HG02885 (cell line): ENCODE measurements at regions not wholly inside any gene's neighbourhood (a gene's known extent, or its start where the extent isn't known, plus 50 kb on each side); places are given as distances from the start of the nearest gene placed in this dataset.

Experiments
- ATAC-seq: cut with Tn5 transposase; IDR thresholded peaks from one replicate; pipeline ENCODE4 v1.9.1; 2021; ENCODE audit warnings: mild to moderate bottlenecking; ENCODE audit not compliant: unreplicated experiment, poor library complexity

DNA sequence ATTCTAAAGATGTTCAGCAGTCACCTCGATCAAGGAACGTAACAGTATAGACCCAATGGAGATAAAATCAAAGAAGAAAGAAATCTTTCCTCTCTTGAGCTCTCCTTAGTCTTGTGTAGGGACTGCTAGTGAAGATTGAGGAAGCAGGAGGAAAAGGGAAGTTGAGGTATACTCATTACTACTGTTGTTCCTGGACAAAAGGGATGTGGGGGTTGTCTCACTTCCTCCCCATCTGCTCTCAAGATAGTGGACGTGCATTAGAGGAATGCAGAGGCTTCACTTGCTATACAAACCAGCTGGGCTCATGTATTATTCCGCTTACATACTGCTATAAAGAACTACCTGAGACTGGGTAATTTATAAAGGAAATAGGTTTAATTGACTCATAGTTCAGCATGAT, 208.9 kb upstream of the ARHGEF9 start:
- no peak for ATAC-seq

- no peak for ATAC-seq
Observed at GRCh38 chrX:63985906-63986305, 200.9 kb upstream of the ARHGEF9 start.

DNA sequence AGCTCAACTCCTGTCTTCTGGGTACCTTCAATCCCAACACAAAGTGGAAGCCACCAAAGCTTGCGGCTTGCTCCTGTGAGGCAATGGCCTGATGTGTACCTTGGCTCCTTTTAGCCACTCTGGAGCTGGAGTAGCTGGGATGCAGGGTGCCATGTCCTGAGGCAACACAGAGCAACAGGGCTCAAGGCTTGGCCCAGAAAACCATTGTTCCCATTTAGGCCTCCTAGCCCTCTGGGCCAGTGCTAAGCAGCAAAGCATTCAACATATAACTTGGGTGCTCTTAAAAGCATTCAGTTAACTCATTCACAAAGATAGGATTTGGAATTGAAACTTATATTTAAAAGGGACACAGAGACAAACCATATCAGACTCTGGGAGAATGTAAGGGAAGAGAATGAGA, 194.5 kb upstream of the ARHGEF9 start:
- no peak for ATAC-seq

- no peak for ATAC-seq
Observed at GRCh38 chrX:63967551-63967950, 182.5 kb upstream of the ARHGEF9 start.

- ATAC-seq: no peak
Observed at GRCh38 chrX:63963095-63963784, 178.2 kb upstream of the ARHGEF9 start.

DNA sequence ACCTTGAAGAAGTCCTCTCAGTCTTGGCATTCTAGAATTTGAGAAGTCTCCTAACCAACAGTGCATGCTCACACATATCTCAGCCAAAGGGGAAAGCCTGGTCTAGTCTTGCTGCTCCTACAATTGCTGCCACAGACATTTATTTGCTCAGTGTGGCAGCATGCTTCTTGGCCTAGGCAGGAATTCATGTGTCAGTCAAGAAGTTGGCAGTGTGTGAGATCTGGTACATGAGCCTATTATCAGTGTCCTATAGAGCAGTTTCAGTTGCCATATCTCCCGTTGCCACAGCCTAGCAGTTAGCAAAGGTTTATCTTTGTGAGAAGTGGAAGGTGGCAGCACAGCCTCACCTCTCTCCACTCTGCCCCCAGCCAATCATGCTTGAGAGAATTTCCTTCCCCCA, 176.9 kb upstream of the ARHGEF9 start:
- no peak for ATAC-seq

DNA sequence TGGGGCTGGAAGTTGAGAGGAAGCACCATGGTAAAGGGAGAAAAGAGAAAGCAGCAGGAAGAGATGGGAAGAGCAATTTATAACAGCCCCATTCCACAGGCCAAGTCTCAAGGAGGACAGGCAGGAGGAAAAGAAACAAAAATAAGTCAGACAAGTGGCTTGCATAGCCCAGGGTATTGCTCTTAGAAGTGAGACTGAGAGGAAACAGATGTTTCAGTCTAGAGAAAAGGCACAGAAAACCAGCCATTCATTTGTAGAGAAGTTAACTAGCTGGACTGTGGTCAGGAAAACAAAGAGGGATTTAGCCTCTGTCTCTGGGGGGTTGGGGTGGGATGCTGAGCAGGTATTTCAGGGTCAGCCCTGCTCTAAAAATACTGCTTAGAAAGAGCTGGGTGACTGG, 175.0 kb upstream of the ARHGEF9 start:
- no peak for ATAC-seq

DNA sequence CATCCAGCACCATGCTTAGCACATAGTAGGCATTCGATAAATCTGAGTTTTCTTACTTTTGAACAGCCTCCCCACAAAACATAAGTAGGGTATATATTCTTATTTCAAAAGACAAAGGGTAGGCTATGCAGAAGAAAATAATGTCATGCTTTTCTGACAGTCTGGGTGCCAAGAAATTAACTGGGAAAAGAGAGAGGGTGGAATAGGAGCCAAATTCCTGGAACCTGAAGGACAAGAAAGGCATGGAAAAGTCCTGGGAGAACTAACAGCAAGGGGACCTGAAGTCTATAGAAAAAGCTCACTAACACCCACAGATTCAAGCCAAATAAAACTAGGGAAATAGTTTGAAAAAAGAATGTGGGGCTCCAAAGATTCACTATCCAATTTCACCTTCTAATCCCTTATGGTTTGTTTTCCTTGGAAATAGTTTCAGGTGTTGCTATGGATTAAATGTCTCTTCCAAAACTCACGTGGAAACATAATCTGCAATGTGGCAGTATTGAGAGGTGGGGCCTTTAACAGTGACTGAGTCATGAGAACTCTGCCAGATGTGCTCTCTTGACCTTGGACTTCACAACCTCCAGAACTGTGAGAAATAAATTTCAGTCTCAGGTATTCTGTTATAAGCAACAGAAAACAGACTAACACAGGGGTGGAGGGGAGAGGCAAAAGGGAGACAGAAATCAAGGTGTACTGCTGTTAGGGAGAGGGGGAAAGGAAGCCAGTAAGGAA, 173.3 kb upstream of the ARHGEF9 start:
- ATAC-seq: no peak

DNA sequence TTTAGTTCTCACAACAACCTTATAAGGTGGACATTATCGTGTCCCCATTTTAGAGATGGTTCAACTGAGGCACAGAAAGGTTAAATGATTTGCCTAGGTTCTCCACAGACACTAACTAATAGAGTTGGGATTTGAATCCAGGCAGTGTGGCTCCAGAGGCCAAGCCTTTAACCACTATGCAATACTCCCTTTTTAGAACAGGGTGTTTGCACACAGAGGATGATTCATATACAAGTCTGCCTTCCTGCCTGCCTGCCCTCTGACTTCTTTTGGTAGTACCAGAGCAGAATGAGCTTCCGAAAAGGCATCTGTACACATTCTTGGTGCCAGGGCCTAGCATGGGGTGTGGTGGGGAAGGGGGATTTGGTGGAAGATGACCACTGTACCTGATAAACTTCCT, 150.8 kb upstream of the ARHGEF9 start:
- no peak for ATAC-seq

DNA sequence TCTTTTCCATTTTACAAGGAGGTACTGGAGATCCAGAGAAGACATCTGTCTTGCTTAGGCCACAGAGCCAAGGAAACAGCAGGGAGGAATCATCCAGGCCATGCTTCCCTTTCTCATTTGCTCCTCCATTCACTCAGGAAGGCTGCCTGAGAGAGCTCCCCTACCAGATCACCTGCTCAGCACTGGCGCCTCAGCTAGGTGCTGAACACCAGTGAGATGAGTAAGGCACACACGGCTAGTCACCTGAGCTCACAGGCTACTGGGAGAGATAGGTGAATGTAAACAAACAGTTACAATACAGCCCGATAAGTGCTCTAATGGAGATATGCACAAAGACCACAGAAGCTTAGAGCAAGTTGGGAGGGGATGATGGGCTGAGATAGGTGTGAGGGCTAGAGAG, 149.8 kb upstream of the ARHGEF9 start:
- no peak for ATAC-seq

- no peak for ATAC-seq
Observed at GRCh38 chrX:63934160-63934559, 149.1 kb upstream of the ARHGEF9 start.

DNA sequence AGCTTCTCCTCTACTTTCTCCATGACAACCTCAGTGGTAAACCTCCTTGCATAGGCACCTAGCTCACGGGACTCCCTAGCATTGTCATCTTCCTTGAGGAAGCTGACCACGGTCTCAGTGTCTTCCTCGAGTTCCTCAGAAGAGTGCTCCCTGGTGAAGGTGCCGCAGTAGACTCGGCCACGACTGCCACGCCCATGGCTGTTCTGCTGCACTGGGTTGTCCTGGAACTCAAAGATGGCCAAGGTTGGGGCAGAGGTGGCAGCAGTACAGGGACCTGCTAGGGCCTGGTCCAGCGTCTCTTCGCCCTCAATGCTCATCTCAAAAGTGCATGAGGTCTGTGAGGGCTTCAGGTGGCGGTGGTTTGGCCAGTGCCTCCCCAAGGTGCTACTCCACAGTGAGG, 147.9 kb upstream of the ARHGEF9 start:
- no peak for ATAC-seq

DNA sequence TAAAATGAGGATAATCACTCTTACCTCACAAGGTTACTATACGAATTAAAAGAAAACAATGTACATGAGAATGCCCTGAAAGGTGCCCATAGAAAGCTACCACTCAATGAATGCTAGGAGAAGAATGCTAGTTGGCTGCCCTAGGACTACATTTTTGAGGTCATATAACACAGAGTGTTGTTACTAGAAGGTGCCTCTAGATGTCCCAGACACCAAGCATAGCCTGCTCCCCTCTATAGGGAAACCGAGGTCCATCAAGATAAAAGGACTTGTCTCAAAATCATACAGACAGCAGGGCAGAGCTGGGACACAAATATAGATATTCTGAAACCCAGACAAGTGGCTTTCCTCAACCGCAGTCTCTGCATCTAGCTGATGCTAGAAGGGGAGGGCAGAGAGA, 147.0 kb upstream of the ARHGEF9 start:
- ATAC-seq: no peak

DNA sequence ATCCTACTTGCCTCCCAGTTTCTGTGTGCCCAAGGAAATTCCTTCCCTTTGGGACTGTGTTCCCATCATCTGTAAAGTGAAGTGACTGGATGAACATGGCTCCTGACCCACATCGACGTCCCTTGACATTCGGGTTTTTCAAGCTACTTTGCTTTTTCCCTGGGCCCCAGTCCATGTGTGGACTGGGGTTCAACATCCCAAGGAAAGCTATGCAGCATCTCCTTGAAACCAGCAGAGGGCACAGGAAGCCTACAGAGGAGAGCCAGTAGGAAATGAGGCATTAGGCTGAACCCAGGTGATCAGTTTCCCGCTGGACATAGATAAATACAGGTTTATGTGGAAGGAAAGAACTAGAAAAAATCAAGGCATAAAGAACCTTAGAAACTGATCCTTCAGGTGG, 145.1 kb upstream of the ARHGEF9 start:
- no peak for ATAC-seq

GRCh38 chrX:63929608-63930007, 144.6 kb upstream of the ARHGEF9 start:
- no peak for ATAC-seq

- ATAC-seq: no peak
Observed at GRCh38 chrX:63927848-63928247, 142.8 kb upstream of the ARHGEF9 start.

DNA sequence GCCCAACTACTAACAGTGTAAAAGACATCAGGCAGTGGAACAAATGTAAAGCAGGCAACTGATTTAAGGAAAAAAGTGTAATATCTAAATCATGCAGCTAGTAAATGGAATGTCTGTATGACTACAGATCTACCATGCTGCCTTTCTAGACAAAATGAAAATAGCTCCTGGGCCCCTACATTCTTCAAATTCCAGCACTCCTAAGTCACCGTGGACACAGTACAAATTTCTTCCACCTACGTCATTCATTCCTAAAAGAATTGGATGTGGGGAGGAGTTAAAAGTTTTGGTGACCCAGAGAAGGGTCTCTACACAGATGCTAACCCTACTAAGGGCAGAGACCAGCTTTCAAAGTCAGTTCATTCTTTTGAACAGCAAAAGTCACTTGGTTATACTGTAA, 137.2 kb upstream of the ARHGEF9 start:
- ATAC-seq: no peak

GRCh38 chrX:63920875-63921274, 135.9 kb upstream of the ARHGEF9 start:
- peak; percentile 80 for ATAC-seq

DNA sequence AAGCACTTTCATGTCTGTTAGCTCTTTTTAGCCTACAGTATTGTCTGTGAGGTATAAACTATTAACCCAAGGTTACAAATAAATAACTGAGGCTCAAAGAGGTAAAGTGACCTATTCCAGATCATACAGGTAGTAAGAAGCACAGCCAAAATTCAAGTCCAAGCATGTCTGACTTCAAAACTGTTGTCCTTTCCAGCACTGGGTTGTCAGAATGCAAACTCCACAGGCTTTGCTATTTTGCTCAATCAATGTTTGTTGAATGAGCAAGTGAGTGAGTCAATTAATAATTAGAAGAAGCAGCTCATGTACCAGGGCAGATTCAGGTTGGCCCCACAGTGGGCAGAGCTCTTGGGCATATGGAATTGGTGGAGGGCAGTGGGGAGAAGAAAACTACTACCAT, 134.1 kb upstream of the ARHGEF9 start:
- ATAC-seq: no peak

GRCh38 chrX:63918611-63919010, 133.6 kb upstream of the ARHGEF9 start:
- ATAC-seq: no peak

- no peak for ATAC-seq
Observed at GRCh38 chrX:63917296-63917695, 132.3 kb upstream of the ARHGEF9 start.

- ATAC-seq: no peak
Observed at GRCh38 chrX:63913719-63914118, 128.7 kb upstream of the ARHGEF9 start.
